GM20431 (cell line): ENCODE measurements at regions not wholly inside any gene's neighbourhood (a gene's known extent, or its start where the extent isn't known, plus 50 kb on each side); places are given as distances from the start of the nearest gene placed in this dataset.

ENCODE experiments used
- in situ Hi-C: fragments of 300-500 bp; cut with MseI, MboI; formaldehyde crosslinking; loops from one replicate; pipeline ENCODE4 v1.15.0; 2020; ENCODE audit warnings: low sequenced_read_pairs; ENCODE audit not compliant: unreplicated experiment

GRCh38 chr17:12421077-12421476, 244.6 kb upstream of the MYOCD start:
- in situ Hi-C loops: no loop called here

- in situ Hi-C loops: no loop called here
Measured at GRCh38 chr17:12421646-12422306, 243.9 kb upstream of the MYOCD start.

GRCh38 chr17:12422651-12423050, 243.0 kb upstream of the MYOCD start:
- in situ Hi-C loops: no loop called here

- in situ Hi-C loops: no loop called here
Measured at GRCh38 chr17:12423337-12423736, 242.4 kb upstream of the MYOCD start.

GRCh38 chr17:12429116-12429515, 236.6 kb upstream of the MYOCD start:
- in situ Hi-C loops: no loop called here

- in situ Hi-C loops: no loop called here
Measured at GRCh38 chr17:12431188-12431587, 234.5 kb upstream of the MYOCD start.

GRCh38 chr17:12438212-12438611, 227.5 kb upstream of the MYOCD start:
- in situ Hi-C loops: no loop called here

- in situ Hi-C loops: no loop called here
Measured at GRCh38 chr17:12438813-12439586, 226.7 kb upstream of the MYOCD start.

- in situ Hi-C loops: no loop called here
Measured at GRCh38 chr17:12445331-12445730, 220.4 kb upstream of the MYOCD start.

GRCh38 chr17:12457493-12457892, 208.2 kb upstream of the MYOCD start:
- in situ Hi-C loops: no loop called here

- in situ Hi-C loops: no loop called here
Measured at GRCh38 chr17:12459736-12460135, 206.0 kb upstream of the MYOCD start.

GRCh38 chr17:12463102-12463501, 202.6 kb upstream of the MYOCD start:
- in situ Hi-C loops: no loop called here

- in situ Hi-C loops: no loop called here
Measured at GRCh38 chr17:12472252-12473173, 193.2 kb upstream of the MYOCD start.

- in situ Hi-C loops: no loop called here
Measured at GRCh38 chr17:12478311-12478710, 187.4 kb upstream of the MYOCD start.

GRCh38 chr17:12485361-12485906, 180.3 kb upstream of the MYOCD start:
- in situ Hi-C loops: no loop called here

GRCh38 chr17:12489325-12489724, 176.4 kb upstream of the MYOCD start:
- in situ Hi-C loops: no loop called here

- in situ Hi-C loops: no loop called here
Measured at GRCh38 chr17:12492450-12492849, 173.2 kb upstream of the MYOCD start.

GRCh38 chr17:12505866-12506265, 159.8 kb upstream of the MYOCD start:
- in situ Hi-C loops: no loop called here

GRCh38 chr17:12507026-12507595, 158.6 kb upstream of the MYOCD start:
- in situ Hi-C loops: no loop called here

GRCh38 chr17:12509801-12510200, 155.9 kb upstream of the MYOCD start:
- in situ Hi-C loops: no loop called here
